PFSK-1 (cell line): ENCODE measurements at regions not wholly inside any gene's neighbourhood (a gene's known extent, or its start where the extent isn't known, plus 50 kb on each side); places are given as distances from the start of the nearest gene placed in this dataset.

Experiments used
- FOXP2 ChIP-seq: optimal IDR thresholded peaks from 2 replicates; pipeline ENCODE3; 2011; ENCODE audit warnings: borderline replicate concordance, control low read depth, inconsistent platforms; ENCODE audit not compliant: insufficient read depth; ENCODE audit errors: extremely low read length, extremely low read depth
- POLR2AphosphoS5 ChIP-seq: IDR thresholded peaks from 2 replicates; pipeline ENCODE4 v1.6.1; 2012; ENCODE audit warnings: low read depth, mild to moderate bottlenecking, control low read depth, low read length, moderate library complexity
- REST ChIP-seq, 2 experiments: IDR thresholded peaks; 2 replicates each; pipeline versions ENCODE4 v1.6.1 to v1.8.0; 2011 to 2012; ENCODE audit warnings: low read depth in 2 of 2, low read length in 2 of 2, control low read depth in 1 of 2, inconsistent platforms in 1 of 2, mild to moderate bottlenecking in 1 of 2, moderate library complexity in 1 of 2; ENCODE audit not compliant: insufficient read depth in 1 of 2
- SIN3A ChIP-seq: IDR thresholded peaks from 2 replicates; pipeline ENCODE4 v1.6.1; 2012; ENCODE audit warnings: mild to moderate bottlenecking, low read length, moderate library complexity, borderline replicate concordance; ENCODE audit not compliant: insufficient read depth
- TAF1 ChIP-seq: IDR thresholded peaks from 2 replicates; pipeline ENCODE4 v1.6.1; 2012; ENCODE audit warnings: low read length, control low read depth, borderline replicate concordance; ENCODE audit not compliant: insufficient read depth

DNA sequence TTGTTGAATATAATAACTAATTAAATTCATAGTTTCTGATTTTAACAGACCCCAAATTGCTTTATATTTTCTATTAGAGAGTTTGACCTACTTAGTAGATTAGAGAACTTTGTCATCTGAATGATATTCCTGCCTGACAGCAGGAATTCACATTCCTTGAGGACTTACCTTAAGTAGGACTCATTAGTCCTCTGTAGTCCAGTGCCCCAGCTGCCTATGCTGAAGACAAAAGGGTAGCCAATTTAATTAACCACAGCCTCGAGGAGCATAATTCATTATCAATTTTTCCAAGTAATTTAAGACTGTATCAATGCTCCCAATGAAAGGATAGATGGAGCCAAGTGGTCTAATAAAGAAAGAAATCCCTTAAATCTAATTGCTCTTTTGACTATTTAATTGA, 1405.0 kb upstream of the IGFBP7 start:
- TF ChIP-seq REST (IDR thresholded peaks at IDR 0.05; ENCODE audit: insufficient read depth in 1 of 2, low read depth in 2 of 2, low read length in 2 of 2): no peak
- TF ChIP-seq FOXP2: no peak
- TF ChIP-seq TAF1: no peak

GRCh38 chr4:58514299-58514698, 1404.1 kb upstream of the IGFBP7 start:
- no peak for TF ChIP-seq REST (IDR thresholded peaks at IDR 0.05; ENCODE audit: insufficient read depth in 1 of 2, low read depth in 2 of 2, low read length in 2 of 2)
- TF ChIP-seq TAF1: no peak
- no peak for TF ChIP-seq SIN3A
- TF ChIP-seq POLR2AphosphoS5: no peak
- TF ChIP-seq FOXP2: no peak

DNA sequence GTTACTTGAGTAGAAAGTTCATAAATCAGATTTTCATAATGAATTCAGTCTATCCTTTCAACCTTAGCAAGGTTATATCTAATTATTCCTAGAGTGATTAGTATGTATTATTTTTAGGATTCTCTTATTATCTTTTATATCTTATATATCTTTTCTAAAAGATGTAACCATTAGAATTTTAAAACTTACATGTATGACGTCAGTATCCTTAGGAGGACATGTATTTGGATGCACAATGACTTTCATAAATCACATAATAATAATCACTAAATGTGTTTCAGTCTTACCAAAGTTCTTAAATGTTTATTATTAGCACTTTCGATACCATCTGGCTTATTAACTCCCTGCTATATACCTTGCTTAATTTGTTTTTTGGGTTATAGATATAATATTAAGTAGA, 1400.5 kb upstream of the IGFBP7 start:
- TF ChIP-seq SIN3A (no peak), TAF1 (no peak), FOXP2 (no peak), POLR2AphosphoS5 (no peak), REST (IDR thresholded peaks at IDR 0.05; ENCODE audit: insufficient read depth in 1 of 2, low read depth in 2 of 2, low read length in 2 of 2) (no peak)

DNA sequence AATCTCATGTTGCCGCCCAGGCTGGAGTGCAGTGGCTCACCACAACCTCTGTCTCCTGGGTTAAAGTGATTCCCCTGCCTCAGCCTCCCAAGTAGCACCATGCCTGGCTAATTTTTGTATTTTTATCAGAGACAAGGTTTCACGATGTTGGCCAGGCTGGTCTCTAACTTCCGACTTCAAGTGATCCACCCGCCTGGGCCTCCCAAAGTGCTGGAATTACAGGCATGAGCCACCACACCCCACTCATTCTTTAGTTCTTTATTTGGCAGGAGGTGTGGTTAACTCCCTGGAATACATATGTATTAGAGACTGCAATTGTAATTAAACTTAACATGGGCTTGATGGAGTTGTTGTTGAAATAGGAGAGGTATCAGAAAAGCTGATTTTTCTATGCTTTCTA, 1396.9 kb upstream of the IGFBP7 start:
- TF ChIP-seq POLR2AphosphoS5 (no peak), FOXP2 (no peak), TAF1 (no peak)

- TF ChIP-seq SIN3A (no peak), REST (IDR thresholded peaks at IDR 0.05; ENCODE audit: insufficient read depth in 1 of 2, low read depth in 2 of 2, low read length in 2 of 2) (no peak), FOXP2 (no peak), POLR2AphosphoS5 (no peak)
Observed at GRCh38 chr4:58502839-58503238, 1392.7 kb upstream of the IGFBP7 start.
